Mesodermal cell (in vitro differentiated cells): ENCODE measurements at regions not wholly inside any gene's neighbourhood (a gene's known extent, or its start where the extent isn't known, plus 50 kb on each side); places are given as distances from the start of the nearest gene placed in this dataset.

Experiments used
- H3K27ac ChIP-seq: 2 replicates; pipeline ENCODE4 v1.7.0; 2013; ENCODE audit warnings: mild to moderate bottlenecking, low read depth, low read length, moderate library complexity; ENCODE audit not compliant: severe bottlenecking
- H3K36me3 ChIP-seq: 2 replicates; pipeline ENCODE4 v1.7.1; 2013; ENCODE audit warnings: mild to moderate bottlenecking, low read length, moderate library complexity; ENCODE audit not compliant: control insufficient read depth, insufficient read depth
- H3K4me1 ChIP-seq: one replicate; pipeline ENCODE4 v1.7.1; 2013; ENCODE audit warnings: mild to moderate bottlenecking, low read length; ENCODE audit not compliant: insufficient read depth, control insufficient read depth, poor library complexity, severe bottlenecking
- H3K4me3 ChIP-seq: 2 replicates; pipeline ENCODE4 v1.7.0; 2013; ENCODE audit warnings: low read length, control low read depth, mild to moderate bottlenecking; ENCODE audit not compliant: insufficient read depth, poor library complexity, severe bottlenecking; ENCODE audit errors: extremely low read depth
- H3K9me3 ChIP-seq: 2 replicates; pipeline ENCODE4 v1.7.1; 2013; ENCODE audit warnings: mild to moderate bottlenecking, low read length, moderate library complexity; ENCODE audit not compliant: control insufficient read depth
- WGBS, 2 experiments: methylation state at CpG; one replicate each; pipeline ENCODE4 v1.1.5; 2013; ENCODE audit warnings: missing lambda C conversion rate in 2 of 2; ENCODE audit not compliant: insufficient coverage in 2 of 2; 5-methylcytosine and 5-hydroxymethylcytosine counted together

DNA sequence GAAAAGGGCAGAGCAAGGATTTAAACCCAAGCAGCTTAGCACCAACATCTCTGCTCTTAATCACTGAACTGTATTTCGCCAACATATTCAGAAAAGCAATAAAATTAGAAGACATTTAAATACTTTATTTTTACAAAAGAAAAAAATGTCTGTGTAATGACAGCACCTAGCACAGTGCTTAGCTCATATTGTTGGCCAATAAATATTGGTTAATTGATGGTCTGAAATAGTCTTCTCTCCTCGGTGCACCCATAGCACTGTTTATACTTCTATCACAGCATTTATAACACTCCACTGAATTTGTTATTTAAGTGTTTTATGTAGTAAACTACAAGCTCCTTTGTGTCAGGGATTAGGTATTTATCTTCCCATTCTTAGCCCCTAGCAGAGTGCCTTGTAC is 70.9 kb upstream of the PLPPR4 start:
- H3K9me3 ChIP-seq, result no peaks in the 10 kb centered on the region
- no CpG with 5 or more reads among the region's 2 CpGs for WGBS, 2 experiments
- no peaks in the 10 kb centered on the region for H3K36me3 ChIP-seq
- no peak overlapping the region for H3K4me3 ChIP-seq
- H3K27ac ChIP-seq, result no peak overlapping the region
- H3K4me1 ChIP-seq, result no peaks in the 10 kb centered on the region

GRCh38 chr1:99198393-99198792 is 65.9 kb upstream of the PLPPR4 start:
- Histone ChIP-seq H3K9me3 (no peaks in the 10 kb centered on the region), H3K36me3 (no peaks in the 10 kb centered on the region), H3K27ac (no peak overlapping the region), H3K4me1 (no peaks in the 10 kb centered on the region), H3K4me3 (no peak overlapping the region)
- whole genome bisulfite sequencing, 2 experiments, result 86 to 94% methylated on average over 1 of the region's 1 CpG

DNA sequence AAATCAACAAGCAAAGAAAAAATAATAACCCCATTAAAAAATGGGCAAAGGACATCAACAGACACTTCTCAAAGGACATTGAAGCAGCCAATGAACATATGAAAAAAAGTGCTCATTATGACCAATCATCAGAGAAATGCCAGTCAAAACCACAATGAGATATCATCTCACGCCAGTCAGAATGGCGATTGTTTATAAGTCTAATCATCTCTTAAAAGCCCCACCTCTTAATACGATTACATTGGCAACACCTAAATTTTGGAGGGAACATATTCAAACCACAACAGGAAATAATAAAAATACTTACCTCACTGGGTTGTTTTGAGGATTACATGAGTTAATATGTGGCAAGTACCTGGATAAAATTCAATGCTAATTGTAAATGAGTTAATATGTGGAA is 57.1 kb upstream of the PLPPR4 start:
- no peak overlapping the region for H3K4me3 ChIP-seq
- WGBS, 2 experiments, result 92 to 100% methylated on average over 1 to 2 of the region's 3 CpGs
- H3K9me3 ChIP-seq, result no peaks in the 10 kb centered on the region

More for the DNA sequence above, 57.1 kb upstream of the PLPPR4 start:
- no peak overlapping the region for H3K27ac ChIP-seq
- H3K36me3 ChIP-seq, result no peaks in the 10 kb centered on the region
- H3K4me1 ChIP-seq, result no peaks in the 10 kb centered on the region
